Activated naive CD4-positive, alpha-beta T cell treated with anti-CD3 and anti-CD28 coated beads, Interleukin-2, amount 50 U/mL, for 72 hours (primary cell): ENCODE measurements at regions not wholly inside any gene's neighbourhood (a gene's known extent, or its start where the extent isn't known, plus 50 kb on each side); places are given as distances from the start of the nearest gene placed in this dataset.
"Not testable (repeated sequence)": the region's sequence is repeated elsewhere in the genome, so short reads cannot be mapped to it uniquely, and the experiment has no call there.

ENCODE experiments used
- ATAC-seq, 2 donors: fragments of 150-1000 bp; cut with Tn5 transposase; 2 replicates each; pipeline ENCODE4 v1.10.0; 2021; ENCODE audit warnings: mild to moderate bottlenecking in 2 of 2, moderate library complexity in 2 of 2
- DNase-seq, 2 donors: peaks; one replicate each; pipeline ENCODE4 v3.0.0; 2021 to 2022; ENCODE audit warnings: low spot score in 2 of 2
- H3K27ac Mint-ChIP-seq, 2 donors: one replicate each; pipeline ENCODE4 v1.8.0; 2022; ENCODE audit warnings: mild to moderate bottlenecking in 2 of 2, mixed read lengths in 2 of 2
- H3K36me3 Mint-ChIP-seq, 2 donors: one replicate each; pipeline ENCODE4 v1.8.0; 2022; ENCODE audit warnings: mixed read lengths in 2 of 2
- H3K9me3 Mint-ChIP-seq, 2 donors: one replicate each; pipeline ENCODE4 v1.8.0; 2022; ENCODE audit warnings: mixed read lengths in 2 of 2

DNA sequence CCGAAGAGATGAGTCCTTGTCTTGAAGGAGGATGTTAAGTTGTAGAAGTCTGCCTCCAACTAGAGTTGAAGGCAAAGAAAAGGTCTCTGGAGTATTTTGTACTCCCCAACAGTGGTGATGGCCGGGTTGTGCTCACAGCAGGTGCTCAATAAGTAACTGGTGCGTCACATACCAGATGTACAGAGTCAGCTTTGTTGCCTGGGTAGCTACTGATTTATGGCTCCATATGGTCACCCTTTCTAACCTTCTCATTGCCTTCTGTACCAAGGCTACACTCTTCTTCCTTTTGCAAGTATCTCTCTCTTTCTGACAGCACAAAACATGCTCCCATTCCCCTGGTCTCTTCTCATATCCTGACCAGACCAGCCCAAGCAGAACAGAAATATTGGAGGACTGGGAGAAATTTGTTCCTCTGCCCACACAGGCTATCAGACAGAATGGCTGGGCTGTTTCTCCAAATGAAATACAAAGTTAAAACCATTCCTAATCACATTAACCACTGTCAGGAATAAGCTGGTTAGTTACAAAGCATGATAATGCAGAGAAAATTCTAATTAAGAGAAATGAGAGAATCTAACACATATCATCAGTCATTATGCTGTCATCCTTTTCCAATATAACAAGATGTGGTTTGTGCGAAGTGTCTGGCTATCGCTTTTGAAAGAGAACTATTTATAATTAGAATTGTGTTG, 150.1 kb upstream of the LRRN1 start:
- H3K36me3 Mint-ChIP-seq: no peaks in the 10 kb centered on the region
- no peaks in the 10 kb centered on the region for H3K9me3 Mint-ChIP-seq
- no peak overlapping the region for H3K27ac Mint-ChIP-seq
- no peak for DNase-seq
- ATAC-seq: no peak

DNA sequence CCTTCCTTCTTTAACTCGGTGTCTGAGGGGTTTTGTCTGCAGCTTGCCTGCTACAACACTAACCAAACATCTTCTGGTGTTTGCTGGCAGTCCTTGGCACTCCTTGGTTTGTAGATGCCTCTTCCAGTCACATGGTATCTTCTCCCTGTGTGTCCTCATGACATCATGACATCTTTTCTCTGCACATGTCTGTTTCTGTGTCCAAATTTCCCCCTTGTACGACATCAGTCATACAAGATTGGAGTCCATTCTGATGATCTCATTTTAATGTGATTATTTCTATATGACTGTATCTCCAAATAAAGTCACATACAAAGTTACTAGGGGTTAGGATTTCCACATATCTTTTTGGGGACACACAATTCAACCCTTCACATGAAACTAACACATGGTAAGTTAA, 152.3 kb upstream of the LRRN1 start:
- DNase-seq: no peak
- no peaks in the 10 kb centered on the region for H3K36me3 Mint-ChIP-seq
- no peak for ATAC-seq
- H3K27ac Mint-ChIP-seq: no peak overlapping the region
- H3K9me3 Mint-ChIP-seq: no peaks in the 10 kb centered on the region

GRCh38 chr3:3646103-3646844, 153.0 kb upstream of the LRRN1 start:
- not testable (repeated sequence) for DNase-seq, ATAC-seq, H3K36me3 Mint-ChIP-seq, H3K9me3 Mint-ChIP-seq, H3K27ac Mint-ChIP-seq

GRCh38 chr3:3641877-3642455, 157.3 kb upstream of the LRRN1 start:
- no peak for DNase-seq
- no peaks in the 10 kb centered on the region for H3K9me3 Mint-ChIP-seq
- no peaks in the 10 kb centered on the region for H3K36me3 Mint-ChIP-seq
- ATAC-seq: no peak
- no peak overlapping the region for H3K27ac Mint-ChIP-seq

GRCh38 chr3:3639078-3639477, 160.2 kb upstream of the LRRN1 start:
- Mint-ChIP-seq H3K36me3 (no peaks in the 10 kb centered on the region), H3K27ac (no peak overlapping the region), H3K9me3 (no peaks in the 10 kb centered on the region)
- no peak for ATAC-seq
- no peak for DNase-seq

DNA sequence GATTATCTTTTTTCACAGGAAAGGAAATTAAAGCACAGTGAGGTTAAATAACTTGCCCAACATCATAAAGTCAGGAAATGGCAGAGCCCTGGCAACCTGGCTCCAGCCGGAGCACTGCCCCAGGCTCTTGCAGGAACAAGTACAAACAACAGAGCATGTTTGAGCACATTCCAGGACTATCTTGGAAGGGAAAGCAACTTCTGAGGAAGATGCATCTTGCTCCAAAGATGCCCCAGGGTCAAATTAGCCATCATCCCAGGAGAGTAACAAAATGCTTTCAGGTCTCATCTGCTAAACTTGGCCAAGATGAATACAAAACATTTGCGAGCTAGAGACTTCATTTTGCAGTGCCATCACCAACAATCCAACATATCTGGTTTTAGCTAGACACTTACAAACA, 162.4 kb upstream of the LRRN1 start:
- no peak for ATAC-seq
- H3K27ac Mint-ChIP-seq: no peak overlapping the region

GRCh38 chr3:3635109-3635508, 164.1 kb upstream of the LRRN1 start:
- Mint-ChIP-seq H3K9me3 (no peaks in the 10 kb centered on the region), H3K36me3 (no peaks in the 10 kb centered on the region), H3K27ac (no peak overlapping the region)
- ATAC-seq (no peak), DNase-seq (no peak)

More for the DNA sequence above, 162.4 kb upstream of the LRRN1 start:
- H3K9me3 Mint-ChIP-seq: no peaks in the 10 kb centered on the region
- no peaks in the 10 kb centered on the region for H3K36me3 Mint-ChIP-seq
- DNase-seq: no peak

- no peak overlapping the region for H3K27ac Mint-ChIP-seq
- no peaks in the 10 kb centered on the region for H3K9me3 Mint-ChIP-seq
- ATAC-seq: no peak
Observed at GRCh38 chr3:3634326-3634725, 164.9 kb upstream of the LRRN1 start.

GRCh38 chr3:3633761-3634160, 165.5 kb upstream of the LRRN1 start:
- Mint-ChIP-seq H3K9me3 (no peaks in the 10 kb centered on the region), H3K27ac (no peak overlapping the region), H3K36me3 (no peaks in the 10 kb centered on the region)
- ATAC-seq (no peak), DNase-seq (no peak)

More at GRCh38 chr3:3634326-3634725, 164.9 kb upstream of the LRRN1 start:
- no peaks in the 10 kb centered on the region for H3K36me3 Mint-ChIP-seq
- DNase-seq: no peak

DNA sequence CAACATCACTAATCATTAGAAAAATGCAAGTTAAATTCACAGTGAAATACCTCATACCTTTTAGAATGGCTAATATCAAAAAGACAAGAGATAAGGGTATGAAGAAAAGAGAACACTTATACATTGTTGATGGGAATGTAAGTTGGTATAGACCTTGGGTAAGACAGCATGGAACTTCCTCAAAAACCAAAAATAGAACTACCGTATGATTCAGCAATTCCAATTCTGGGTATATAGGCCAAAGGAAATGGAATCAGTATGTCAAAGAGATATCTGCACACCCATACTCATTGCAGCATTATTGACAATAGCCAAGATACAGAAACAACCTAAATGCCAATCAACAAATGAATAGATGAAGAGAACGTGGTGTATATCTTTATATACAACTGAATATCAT, 166.8 kb upstream of the LRRN1 start:
- ATAC-seq (no peak), DNase-seq (no peak)
- H3K36me3 Mint-ChIP-seq: no peaks in the 10 kb centered on the region
- no peaks in the 10 kb centered on the region for H3K9me3 Mint-ChIP-seq
- H3K27ac Mint-ChIP-seq: no peak overlapping the region

DNA sequence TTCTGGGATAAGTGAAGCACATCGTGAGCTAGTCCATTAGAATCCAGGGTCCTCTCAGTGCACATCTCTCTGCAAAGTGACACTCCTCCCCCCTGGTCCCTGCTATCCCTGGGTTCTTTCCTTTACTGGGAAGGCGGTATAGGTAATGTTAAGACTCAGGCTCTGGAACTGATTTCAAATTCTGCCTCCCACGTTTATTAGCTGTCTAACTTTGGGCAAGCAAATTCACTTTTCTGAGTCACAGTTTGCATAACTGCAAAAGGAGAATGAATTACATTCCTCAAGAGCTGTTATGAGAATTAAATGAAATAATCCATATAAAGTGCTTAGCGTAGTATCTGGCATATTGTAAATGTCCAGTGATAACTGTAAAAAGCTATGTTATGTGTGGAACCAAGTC, 168.1 kb upstream of the LRRN1 start:
- ATAC-seq (no peak), DNase-seq (no peak)
- H3K27ac Mint-ChIP-seq: no peak overlapping the region
- no peaks in the 10 kb centered on the region for H3K36me3 Mint-ChIP-seq
- no peaks in the 10 kb centered on the region for H3K9me3 Mint-ChIP-seq

- Mint-ChIP-seq H3K36me3 (no peaks in the 10 kb centered on the region), H3K9me3 (no peaks in the 10 kb centered on the region), H3K27ac (no peak overlapping the region)
- DNase-seq (no peak), ATAC-seq (no peak)
Observed at GRCh38 chr3:3629911-3630310, 169.3 kb upstream of the LRRN1 start.

- no peak for ATAC-seq
- no peak for DNase-seq
- Mint-ChIP-seq H3K9me3 (peaks cover 0 to 8% of the 10 kb centered on the region in 2 donors), H3K36me3 (no peaks in the 10 kb centered on the region), H3K27ac (no peak overlapping the region)
Observed at GRCh38 chr3:3628676-3629328, 170.4 kb upstream of the LRRN1 start.

DNA sequence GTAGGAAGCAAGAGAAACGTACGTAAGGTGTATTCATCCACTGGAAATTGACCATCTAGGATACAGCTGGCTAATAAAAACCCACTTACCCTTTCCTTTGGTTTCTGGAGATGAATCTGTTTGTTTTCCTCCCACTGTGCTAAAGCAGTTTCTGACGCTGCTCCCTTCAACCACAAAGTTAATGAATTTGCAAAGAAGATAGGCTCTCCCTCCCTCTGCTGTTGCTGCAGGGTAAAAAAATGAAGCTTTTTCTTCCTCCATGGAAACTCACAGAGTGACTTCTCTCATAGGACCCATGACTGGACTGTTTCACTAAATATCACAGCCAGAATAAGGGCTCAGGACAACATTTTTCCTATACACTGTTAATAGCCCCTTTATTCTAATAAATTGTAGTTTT, 172.1 kb upstream of the LRRN1 start:
- no peak for DNase-seq
- no peak for ATAC-seq
- Mint-ChIP-seq H3K27ac (no peak overlapping the region), H3K36me3 (no peaks in the 10 kb centered on the region), H3K9me3 (peaks cover 0 to 8% of the 10 kb centered on the region in 2 donors)

DNA sequence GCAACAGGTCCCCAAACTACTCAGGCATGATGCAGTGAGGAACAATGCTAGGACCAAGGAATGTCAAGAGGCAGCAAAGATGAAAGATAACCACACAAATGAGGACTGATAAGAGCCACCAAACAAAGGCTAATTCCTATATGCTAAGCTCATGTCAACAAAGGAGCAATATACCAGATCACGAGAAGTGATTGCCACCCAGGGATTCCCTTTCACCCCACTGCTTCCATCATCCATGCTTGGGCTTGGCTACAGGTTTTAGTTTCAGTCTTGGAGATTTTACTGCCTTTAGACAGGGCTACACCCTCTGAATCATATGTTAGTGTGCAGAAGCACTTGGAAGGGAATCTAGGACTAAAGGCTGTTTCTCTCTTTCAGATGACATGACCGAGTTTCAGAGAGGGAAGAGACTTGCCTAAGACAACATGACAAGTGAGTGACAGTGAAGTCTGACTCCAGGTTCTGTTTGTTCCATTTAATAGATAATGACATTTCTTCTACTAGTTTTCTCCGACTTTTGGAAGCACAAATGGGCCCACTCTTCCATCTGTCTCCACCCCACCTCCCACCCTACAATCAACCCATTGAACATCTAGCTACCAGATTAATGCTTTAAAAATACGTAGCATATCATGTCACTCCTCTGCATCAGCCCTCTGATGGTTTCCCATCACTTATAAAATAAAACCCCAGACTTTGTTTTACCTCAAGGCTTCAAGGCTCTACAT, 173.5 kb upstream of the LRRN1 start:
- Mint-ChIP-seq H3K36me3 (no peaks in the 10 kb centered on the region), H3K9me3 (peaks cover 0 to 8% of the 10 kb centered on the region in 2 donors), H3K27ac (no peak overlapping the region)
- no peak for DNase-seq
- ATAC-seq: no peak

DNA sequence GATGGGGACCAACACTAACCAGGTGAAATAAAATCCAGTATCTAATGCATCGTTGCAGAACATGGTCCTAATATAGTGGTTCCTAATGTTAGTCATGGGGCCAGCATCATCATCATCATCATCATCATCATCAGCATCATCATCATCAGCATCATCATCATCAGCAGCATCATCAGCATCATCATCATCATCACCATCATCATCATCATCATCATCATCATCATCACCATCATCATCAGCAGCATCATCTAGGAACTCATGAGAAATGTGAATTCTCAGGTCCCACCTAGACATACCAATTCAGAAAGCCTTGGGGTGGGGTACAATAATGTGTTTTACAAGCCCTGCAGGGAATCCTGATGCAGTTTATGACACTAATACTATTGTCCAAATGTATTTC, 179.4 kb upstream of the LRRN1 start:
- H3K36me3 Mint-ChIP-seq: no peaks in the 10 kb centered on the region
- ATAC-seq (no peak), DNase-seq (no peak)
- H3K27ac Mint-ChIP-seq: no peak overlapping the region
- H3K9me3 Mint-ChIP-seq: peaks cover 0 to 8% of the 10 kb centered on the region in 2 donors

DNA sequence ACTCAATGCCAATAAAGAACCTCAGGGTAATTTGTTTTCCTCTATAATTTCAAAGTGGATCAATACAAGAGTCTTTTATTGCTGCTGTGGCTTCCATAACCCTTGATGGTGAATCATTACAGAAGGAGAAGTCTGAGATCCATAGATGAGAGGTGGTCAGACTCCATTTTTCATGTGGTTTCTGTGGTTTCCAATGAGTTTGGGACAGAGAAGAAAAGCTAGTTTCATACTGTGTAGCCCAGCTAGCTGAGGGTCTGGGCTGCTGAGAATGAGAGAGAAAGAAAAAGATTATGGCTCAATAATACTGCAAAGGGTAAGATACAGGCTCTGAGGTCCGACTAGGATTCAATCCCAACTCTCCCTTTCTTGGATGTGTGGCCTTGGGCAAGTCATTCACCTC, 180.6 kb upstream of the LRRN1 start:
- H3K9me3 Mint-ChIP-seq: no peaks in the 10 kb centered on the region
- no peaks in the 10 kb centered on the region for H3K36me3 Mint-ChIP-seq
- no peak for DNase-seq
- ATAC-seq: no peak
- no peak overlapping the region for H3K27ac Mint-ChIP-seq
